GM19023 (cell line): ENCODE measurements at regions not wholly inside any gene's neighbourhood (a gene's known extent, or its start where the extent isn't known, plus 50 kb on each side); places are given as distances from the start of the nearest gene placed in this dataset.
"Not testable (repeated sequence)": the region's sequence is repeated elsewhere in the genome, so short reads cannot be mapped to it uniquely, and the experiment has no call there.

ENCODE experiments used
- ATAC-seq: cut with Tn5 transposase; IDR thresholded peaks from one replicate; pipeline ENCODE4 v1.9.1; 2021; ENCODE audit warnings: mild to moderate bottlenecking, moderate library complexity; ENCODE audit not compliant: unreplicated experiment

DNA sequence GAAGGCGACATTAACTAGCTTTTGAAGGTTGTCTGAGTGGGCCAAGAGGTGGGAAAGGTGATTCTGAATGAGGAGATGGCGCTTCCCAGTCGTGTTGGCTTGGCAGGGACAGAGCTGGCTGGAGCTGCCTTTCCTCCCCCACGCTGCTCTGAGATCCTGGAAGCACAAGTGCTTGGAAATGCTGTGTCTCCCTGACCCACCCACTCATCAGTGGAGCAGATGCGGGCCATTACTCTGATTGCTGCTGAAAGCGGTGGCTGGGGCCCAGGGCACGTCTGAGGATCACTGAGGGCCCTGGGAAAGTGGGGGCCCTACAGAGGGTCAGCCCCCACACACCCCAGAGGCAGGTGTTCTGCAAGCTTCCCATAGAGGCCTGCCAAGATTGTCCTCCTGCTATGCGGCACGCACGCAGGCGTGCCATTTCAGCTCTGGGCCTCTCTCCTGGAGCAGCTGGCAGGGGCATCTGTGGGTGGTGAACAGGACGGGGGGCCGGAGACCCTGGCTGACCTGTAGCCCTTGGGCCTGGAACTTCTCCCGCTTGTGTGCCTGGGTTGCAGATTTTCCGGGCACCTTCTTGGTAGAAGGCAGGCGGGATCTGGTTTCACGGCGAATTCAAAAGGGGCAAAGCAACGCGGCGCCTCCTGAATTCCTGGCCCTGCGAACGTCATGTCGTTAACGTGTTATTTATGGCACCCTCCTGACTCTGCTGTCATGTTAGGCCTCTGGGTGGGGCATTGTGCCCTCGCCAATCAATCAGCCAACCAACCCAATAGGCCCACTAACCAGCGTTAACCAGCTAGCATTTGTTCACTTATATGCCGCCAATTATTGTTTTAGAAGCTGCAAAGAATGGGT lies 133.8 kb upstream of the TBX3 start:
- no peak for ATAC-seq

- no peak for ATAC-seq
These were observed 131.2 kb upstream of the TBX3 start for GRCh38 chr12:114815026-114815795.

DNA sequence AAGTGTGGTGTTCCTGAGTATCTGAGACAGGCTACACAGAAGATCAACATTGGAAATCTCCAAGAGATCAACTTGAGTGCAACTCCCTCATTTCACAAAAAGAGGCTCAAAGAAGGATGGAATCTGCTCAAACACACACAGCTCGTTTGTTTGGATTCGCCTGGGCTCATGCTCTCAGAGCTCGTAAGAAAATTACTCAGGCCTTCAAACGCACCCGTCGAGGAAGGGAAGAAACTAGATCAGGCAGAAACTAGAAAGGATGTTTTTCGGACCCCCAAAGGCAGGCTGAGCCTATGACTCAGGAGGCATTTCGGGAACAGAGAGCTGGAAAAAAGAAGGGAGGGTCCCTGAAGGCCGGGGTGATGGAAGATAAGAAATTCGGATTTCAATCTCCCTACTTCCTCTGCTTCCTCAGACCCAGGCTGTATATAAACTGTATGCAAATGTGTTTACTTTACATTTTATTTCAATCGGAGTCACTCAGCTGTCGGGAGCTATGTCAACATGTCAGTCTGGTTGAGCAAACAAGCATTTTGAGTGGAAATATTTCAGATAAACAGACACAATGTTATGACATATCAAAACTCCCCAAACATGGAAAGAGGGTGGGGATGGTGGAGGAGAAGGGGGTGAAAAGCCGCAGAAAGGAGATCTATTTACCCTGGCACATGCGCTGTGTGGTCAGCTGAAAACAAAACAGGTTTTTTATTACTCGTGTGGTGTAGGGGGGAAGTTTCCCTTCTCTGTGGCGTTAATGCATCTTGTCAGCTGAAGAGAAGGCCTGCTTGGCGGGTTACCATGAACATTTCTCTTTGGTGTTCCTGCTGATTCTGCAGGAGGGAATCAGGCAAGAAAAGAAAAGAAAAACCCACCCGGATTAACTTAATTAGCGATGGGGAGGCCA lies 129.1 kb upstream of the TBX3 start:
- ATAC-seq = no peak

GRCh38 chr12:114812384-114812783 lies 128.4 kb upstream of the TBX3 start:
- ATAC-seq = no peak

- no peak for ATAC-seq
These were observed 125.1 kb upstream of the TBX3 start for GRCh38 chr12:114809097-114809496.

- ATAC-seq = not testable (repeated sequence)
These were observed 117.4 kb upstream of the TBX3 start for GRCh38 chr12:114801381-114801780.

- ATAC-seq = not testable (repeated sequence)
These were observed 116.6 kb upstream of the TBX3 start for GRCh38 chr12:114800566-114800965.

- ATAC-seq = no peak
These were observed 115.9 kb upstream of the TBX3 start for GRCh38 chr12:114799574-114800487.

DNA sequence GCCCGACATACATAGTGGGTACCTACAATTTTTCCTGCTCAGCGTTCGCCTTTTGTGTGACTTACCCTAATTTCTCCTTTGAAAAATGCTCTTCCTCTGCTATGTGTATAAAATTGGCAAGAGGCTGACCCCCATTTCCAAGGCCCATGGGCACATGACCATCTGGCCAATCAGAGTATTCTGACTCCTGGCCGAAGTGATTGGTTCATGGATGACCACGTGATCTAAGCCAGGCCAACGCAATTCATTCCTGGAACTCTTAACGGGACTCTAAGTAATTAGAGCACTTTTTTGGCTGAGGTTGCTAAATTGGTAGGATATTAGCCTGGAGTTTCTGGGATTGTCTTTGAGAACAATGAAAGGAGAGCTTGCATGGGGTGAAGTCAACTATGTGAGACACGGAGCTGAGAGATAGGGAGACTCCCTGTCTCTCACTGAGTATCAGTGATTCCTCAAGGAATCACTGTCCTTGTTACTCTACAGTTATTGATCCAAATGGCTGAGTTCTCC lies 110.1 kb upstream of the TBX3 start:
- ATAC-seq = no peak

DNA sequence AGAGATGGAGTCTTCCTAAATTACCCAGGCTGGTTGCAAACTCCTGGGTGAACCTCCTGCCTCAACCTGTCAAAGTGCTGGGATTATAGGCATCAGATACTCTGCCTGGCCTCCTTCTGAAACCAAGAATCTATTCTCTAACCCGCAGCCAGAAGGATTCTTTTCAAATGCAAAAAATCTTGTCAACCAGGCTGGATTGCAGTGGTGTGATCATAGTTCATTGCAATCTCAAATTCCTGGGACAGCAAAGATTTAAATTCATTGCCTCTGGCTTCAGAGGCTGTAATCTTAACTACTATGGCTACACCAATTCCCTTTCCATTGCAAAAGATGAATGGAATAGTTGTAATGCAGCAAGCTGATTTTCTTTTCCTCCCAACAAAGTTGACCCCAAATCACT lies 106.3 kb upstream of the TBX3 start:
- ATAC-seq = no peak

DNA sequence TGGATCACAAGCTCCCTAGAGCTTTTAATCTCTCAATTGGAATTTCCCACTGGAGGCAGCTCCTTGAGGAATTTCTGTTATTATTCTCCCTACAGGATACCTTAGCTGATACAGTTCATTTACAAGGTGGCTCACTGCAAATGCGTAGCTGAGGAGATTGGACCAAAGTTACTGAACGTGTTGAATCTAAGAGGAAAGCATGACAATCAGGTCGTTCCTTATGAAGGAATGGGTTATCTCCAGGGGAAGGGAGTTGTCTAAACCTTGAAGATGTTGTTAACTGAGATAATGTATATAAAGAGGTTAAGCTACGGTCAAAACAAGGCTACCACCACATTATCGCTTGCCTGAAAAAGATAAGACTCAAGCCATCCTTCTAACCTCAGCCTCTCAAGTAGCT lies 105.8 kb upstream of the TBX3 start:
- ATAC-seq = no peak

DNA sequence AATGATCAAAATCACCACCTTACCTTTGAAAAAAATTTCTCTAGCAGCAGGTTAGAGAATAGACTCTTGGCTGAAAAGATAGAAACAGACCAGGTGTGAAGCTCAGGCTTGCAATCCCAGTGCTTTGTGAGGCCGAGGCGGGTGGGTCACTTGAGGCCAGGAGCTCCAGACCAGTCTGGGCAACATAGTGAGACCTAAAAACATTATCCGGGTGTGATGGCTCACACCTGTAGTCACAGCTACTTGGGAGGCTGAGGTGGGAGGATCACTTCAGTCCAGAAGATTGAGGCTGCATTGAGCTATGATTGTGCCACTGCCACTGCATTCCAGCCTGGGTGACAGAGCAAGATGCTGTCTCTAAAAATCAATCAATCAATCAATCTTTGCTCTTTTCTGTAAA lies 105.3 kb upstream of the TBX3 start:
- no peak for ATAC-seq

DNA sequence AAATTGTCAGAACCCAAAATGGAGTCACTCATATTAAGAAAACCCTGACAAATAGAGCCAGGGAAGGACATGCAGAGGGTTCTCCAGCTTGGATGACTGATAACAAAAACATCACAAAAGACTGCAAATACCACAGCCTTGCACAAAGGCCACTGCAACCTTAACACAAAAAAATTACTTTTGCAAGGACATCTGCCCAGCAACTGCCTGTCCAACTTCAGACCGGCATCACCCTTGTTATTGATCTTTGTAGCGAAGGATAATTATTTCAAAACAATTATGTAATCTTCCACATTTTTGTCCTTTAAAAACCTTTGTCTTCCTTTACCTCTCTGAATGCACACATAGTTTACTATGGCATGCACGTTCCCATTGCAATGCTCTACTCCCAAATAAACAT lies 100.6 kb upstream of the TBX3 start:
- no peak for ATAC-seq

- no peak for ATAC-seq
These were observed 99.2 kb upstream of the TBX3 start for GRCh38 chr12:114783089-114783618.

DNA sequence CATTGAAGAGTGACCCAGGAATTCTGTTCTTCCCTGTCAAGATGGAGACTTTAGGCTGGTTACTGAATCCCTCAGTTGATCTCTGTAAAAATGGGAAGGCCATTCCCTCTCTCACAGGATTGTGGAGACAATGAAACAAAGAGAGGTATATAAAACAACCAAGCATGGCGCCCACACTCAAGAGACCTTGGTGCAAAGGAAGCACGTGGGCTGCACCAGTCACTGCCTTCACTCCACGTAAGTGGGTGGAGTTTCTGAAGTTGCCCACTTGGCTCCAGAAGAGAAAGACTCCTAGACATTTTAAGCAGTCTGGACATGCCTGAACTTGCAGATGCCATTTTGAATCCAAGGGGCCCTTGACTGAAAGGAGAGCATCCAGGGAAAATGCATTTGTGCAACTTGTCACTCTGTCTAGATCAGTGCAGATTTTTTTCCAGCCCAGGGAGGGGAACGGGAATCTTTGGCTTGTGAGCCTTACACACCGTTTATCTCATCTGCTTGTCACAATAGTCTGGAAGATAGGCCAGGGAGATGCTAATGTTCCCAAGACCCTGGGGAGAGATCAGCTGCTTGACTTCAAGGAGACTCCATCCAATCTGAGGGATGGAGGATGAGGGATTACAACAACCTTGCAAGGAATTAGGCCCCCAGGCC lies 96.9 kb upstream of the TBX3 start:
- ATAC-seq = no peak

- no peak for ATAC-seq
These were observed 95.7 kb upstream of the TBX3 start for GRCh38 chr12:114779647-114780046.

- ATAC-seq = no peak
These were observed 95.2 kb upstream of the TBX3 start for GRCh38 chr12:114779186-114779585.

DNA sequence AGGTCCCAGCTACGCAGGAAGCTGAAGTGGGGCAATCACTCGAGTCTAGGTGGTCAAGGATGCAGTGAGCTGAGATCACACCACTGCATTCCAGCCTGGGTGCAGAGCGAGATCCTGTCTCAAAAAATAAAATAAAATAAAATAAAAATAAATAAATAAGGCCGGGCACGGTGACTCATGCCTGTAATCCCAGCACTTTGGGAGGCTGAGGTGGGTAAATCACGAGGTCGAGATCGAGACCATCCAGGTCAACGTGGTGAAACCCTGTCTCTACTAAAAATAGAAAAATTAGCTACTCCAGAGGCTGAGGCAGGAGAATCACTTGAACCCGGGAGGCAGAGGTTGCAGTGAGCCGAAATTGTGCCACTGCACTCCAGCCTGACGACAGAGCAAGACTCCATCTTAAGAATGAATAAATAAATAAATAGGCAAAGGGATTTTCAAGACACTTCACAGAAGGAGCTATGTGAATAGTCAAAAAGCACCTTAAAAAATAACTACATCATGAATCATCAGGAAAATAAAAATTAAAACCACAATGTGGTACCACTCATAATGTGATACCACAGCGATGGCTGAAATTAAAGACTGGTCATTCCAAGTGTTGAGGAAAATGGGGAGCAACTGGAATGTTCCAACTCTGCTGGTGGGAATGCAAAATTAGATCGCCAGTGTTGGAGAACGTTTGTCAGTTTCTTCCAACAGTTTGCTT lies 92.9 kb upstream of the TBX3 start:
- ATAC-seq = no peak

DNA sequence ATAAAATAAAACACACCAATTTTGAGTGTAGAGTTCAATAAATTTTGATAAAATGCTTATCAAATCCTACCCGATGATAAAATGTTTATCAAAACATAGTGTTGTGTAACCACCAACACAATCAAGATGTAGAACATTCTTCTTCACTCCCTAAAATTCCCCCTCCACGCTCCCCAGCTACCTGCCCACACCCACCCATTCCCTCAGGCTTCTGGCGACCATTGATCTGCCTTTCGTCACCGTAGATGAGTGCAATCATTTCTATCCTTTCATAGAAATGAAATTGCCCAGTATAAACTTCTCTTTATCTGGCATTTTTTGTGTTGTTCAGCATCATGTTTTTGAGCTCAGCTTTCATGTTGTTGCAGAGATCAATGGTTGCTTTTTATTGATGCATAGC lies 90.7 kb upstream of the TBX3 start:
- no peak for ATAC-seq
